Adrenal gland (tissue), 9 donors: ENCODE measurements at regions not wholly inside any gene's neighbourhood (a gene's known extent, or its start where the extent isn't known, plus 50 kb on each side); places are given as distances from the start of the nearest gene placed in this dataset.

Source experiments
- DNase-seq, 7 donors: peaks; one replicate each; pipeline ENCODE4 v3.0.0-alpha.2; 2019 to 2020
- H3K27ac ChIP-seq, 5 donors: fragments of 200-600 bp; sonication (generic) in 4 of 5; 1 replicate in 3 of 5; 2 replicates in 2 of 5; pipeline versions ENCODE4 v1.5.1 to v1.8.0; 2016 to 2020; ENCODE audit warnings: mild to moderate bottlenecking in 1 of 5
- H3K27me3 ChIP-seq: fragments of 200-600 bp; 2 replicates; pipeline ENCODE4 v1.8.0; 2021
- H3K36me3 ChIP-seq, 2 donors: fragments of 200-600 bp; replicated peaks in 1 of 2; 1 replicate in 1 of 2; 2 replicates in 1 of 2; pipeline versions ENCODE4 v1.5.1 to v1.8.0; 2018 to 2022
- H3K4me1 ChIP-seq, 2 donors: fragments of 200-600 bp; replicated peaks in 1 of 2; 1 replicate in 1 of 2; 2 replicates in 1 of 2; pipeline versions ENCODE4 v1.5.1 to v1.8.0; 2018 to 2021
- H3K4me3 ChIP-seq, 4 donors: fragments of 200-600 bp; sonication (generic) in 3 of 4; one replicate each; pipeline ENCODE4 v1.5.1; 2016 to 2018
- H3K9me3 ChIP-seq, 3 donors: fragments of 200-600 bp; sonication (generic) in 1 of 3; replicated peaks in 1 of 3; 1 replicate in 2 of 3; 2 replicates in 1 of 3; pipeline versions ENCODE4 v1.5.1 to v1.8.0; 2016 to 2021
- CTCF ChIP-seq, 6 experiments: fragments of 450-650 bp in 4 of 6; fragments of 200-600 bp in 2 of 6; sonication (generic) in 1 of 6; IDR thresholded peaks; 1 replicate in 5 of 6; 2 replicates in 1 of 6; pipeline versions ENCODE4 v1.5.1 to v1.8.0; 2016 to 2021; ENCODE audit warnings: antibody characterized with exemption in 6 of 6, mild to moderate bottlenecking in 2 of 6, moderate library complexity in 1 of 6
- POLR2A ChIP-seq, 2 donors: fragments of 450-650 bp; IDR thresholded peaks; one replicate each; pipeline ENCODE4 v1.6.1; 2017; ENCODE audit warnings: antibody characterized with exemption in 2 of 2, mild to moderate bottlenecking in 2 of 2, moderate library complexity in 1 of 2
- WGBS, 4 donors: extraction: QIAGEN DNeasy Blood & Tissue Kit in 2 of 4; methylation state at CpG; one replicate each; pipeline versions ENCODE4 v1.1.5 to v1.1.7; 2013 to 2017; 5-methylcytosine and 5-hydroxymethylcytosine counted together
- intact Hi-C, 2 donors: fragments of 100-400 bp; cut with DNase I; formaldehyde crosslinking; loops; one replicate each; pipeline versions ENCODE4 v1.14.1 to v1.15.0; 2022 to 2023
- donor health status: healthy with polysubstance abuse.
- donor health status: Bipolar disorder and iron deficiency.
- donor health status: DM: yes; HTN: yes; CAD: no.
- donor health status: DM: no; HTN: no; CAD: no.
- donor health status: DM: no; HTN: no; CAD: no.

GRCh38 chr21:19290328-19290727 lies 886.7 kb upstream of the TMPRSS15 start:
- intact Hi-C loops = no loop called here

GRCh38 chr21:19320291-19320690 lies 916.7 kb upstream of the TMPRSS15 start:
- intact Hi-C loops = no loop called here
- WGBS, 4 donors = 74 to 83% (median 79%) methylated on average over 1 of the region's 1 CpG
- TF ChIP-seq POLR2A (IDR thresholded peaks at IDR 0.05) = no peak
- TF ChIP-seq CTCF (IDR thresholded peaks at IDR 0.05) = no peak
- Histone ChIP-seq H3K4me1 (no peaks in the 10 kb centered on the region), H3K9me3 (peaks cover 0 to 9% (median 0%) of the 10 kb centered on the region in 3 donors), H3K27me3 (no peaks in the 10 kb centered on the region), H3K4me3 (no peak overlapping the region), H3K27ac (no peak overlapping the region), H3K36me3 (no peaks in the 10 kb centered on the region)
- DNase-seq = no peak

More at GRCh38 chr21:19290328-19290727, 886.7 kb upstream of the TMPRSS15 start:
- Histone ChIP-seq H3K36me3 (no peaks in the 10 kb centered on the region), H3K4me3 (no peak overlapping the region), H3K27ac (no peak overlapping the region), H3K4me1 (no peaks in the 10 kb centered on the region), H3K27me3 (no peaks in the 10 kb centered on the region), H3K9me3 (no peaks in the 10 kb centered on the region)
- TF ChIP-seq CTCF (IDR thresholded peaks at IDR 0.05) (no peak), POLR2A (IDR thresholded peaks at IDR 0.05) (no peak)
- no peak for DNase-seq

GRCh38 chr21:19321688-19322087 lies 918.1 kb upstream of the TMPRSS15 start:
- H3K27ac ChIP-seq = no peak overlapping the region
- H3K36me3 ChIP-seq = no peaks in the 10 kb centered on the region
- 64 to 76% (median 70%) methylated on average over 3 of the region's 3 CpGs for WGBS, 4 donors
- H3K9me3 ChIP-seq = peaks cover 0 to 9% (median 0%) of the 10 kb centered on the region in 3 donors
- TF ChIP-seq CTCF (IDR thresholded peaks at IDR 0.05) (no peak), POLR2A (IDR thresholded peaks at IDR 0.05) (no peak)
- no peaks in the 10 kb centered on the region for H3K27me3 ChIP-seq
- intact Hi-C loops = no loop called here
- H3K4me1 ChIP-seq = no peaks in the 10 kb centered on the region
- no peak for DNase-seq
- no peak overlapping the region for H3K4me3 ChIP-seq

GRCh38 chr21:19322360-19322759 lies 918.8 kb upstream of the TMPRSS15 start:
- DNase-seq = no peak
- 12 to 21% (median 15%) methylated on average over 1 of the region's 1 CpG for WGBS, 4 donors

More at GRCh38 chr21:19322360-19322759, 918.8 kb upstream of the TMPRSS15 start:
- no peaks in the 10 kb centered on the region for H3K4me1 ChIP-seq
- H3K9me3 ChIP-seq = peaks cover 0 to 9% (median 0%) of the 10 kb centered on the region in 3 donors
- intact Hi-C loops = no loop called here
- H3K27ac ChIP-seq = no peak overlapping the region
- H3K36me3 ChIP-seq = no peaks in the 10 kb centered on the region
- H3K4me3 ChIP-seq = no peak overlapping the region
- H3K27me3 ChIP-seq = no peaks in the 10 kb centered on the region
- TF ChIP-seq POLR2A (IDR thresholded peaks at IDR 0.05) (no peak), CTCF (IDR thresholded peaks at IDR 0.05) (peak in 2 of 6 experiments; percentile 30 to 34)
